GM19025 (cell line): ENCODE measurements at regions not wholly inside any gene's neighbourhood (a gene's known extent, or its start where the extent isn't known, plus 50 kb on each side); places are given as distances from the start of the nearest gene placed in this dataset.

Source experiments
- ATAC-seq: cut with Tn5 transposase; IDR thresholded peaks from one replicate; pipeline ENCODE4 v1.9.1; 2021; ENCODE audit warnings: mild to moderate bottlenecking, low read depth, moderate library complexity; ENCODE audit not compliant: unreplicated experiment

DNA sequence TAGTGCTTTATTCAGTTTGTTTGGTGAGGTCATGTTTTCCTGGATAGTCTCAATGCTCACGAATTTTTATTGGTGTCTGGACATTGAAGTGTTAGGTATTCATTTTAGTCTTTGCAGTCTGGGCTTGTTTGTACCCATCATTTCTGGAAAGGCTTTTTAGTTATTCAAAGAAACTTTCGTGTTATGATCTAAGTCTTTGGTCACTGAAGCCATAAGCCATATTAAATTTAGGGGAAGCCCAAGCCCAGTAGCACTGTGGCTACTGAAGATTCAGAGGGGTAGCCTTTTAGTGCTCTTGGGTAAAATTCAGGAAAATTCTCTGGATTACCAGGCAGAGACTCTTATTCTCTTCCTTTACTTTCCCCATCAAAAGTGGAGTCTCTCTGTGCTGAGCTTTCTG lies 56.2 kb upstream of the PEX5L start:
- no peak for ATAC-seq

DNA sequence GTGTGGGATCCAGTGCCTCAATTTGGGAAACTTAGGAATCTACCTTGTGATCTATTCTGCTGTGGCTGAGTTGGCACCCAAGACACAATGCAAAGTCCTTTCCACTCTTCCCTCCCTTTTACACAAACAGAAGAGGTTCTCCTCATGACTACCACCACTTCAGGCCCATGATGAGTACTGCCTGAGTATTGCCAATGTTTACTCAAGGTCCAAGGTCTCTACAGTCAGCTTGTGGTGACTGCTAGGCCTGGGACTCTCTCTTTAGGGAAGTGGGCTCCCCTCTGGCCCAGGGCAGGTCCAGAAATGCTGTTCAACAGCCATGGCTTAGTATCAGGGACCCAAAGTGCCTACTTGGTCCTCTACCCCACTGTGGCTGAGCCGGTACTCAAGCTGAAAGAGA lies 56.8 kb upstream of the PEX5L start:
- no peak for ATAC-seq

DNA sequence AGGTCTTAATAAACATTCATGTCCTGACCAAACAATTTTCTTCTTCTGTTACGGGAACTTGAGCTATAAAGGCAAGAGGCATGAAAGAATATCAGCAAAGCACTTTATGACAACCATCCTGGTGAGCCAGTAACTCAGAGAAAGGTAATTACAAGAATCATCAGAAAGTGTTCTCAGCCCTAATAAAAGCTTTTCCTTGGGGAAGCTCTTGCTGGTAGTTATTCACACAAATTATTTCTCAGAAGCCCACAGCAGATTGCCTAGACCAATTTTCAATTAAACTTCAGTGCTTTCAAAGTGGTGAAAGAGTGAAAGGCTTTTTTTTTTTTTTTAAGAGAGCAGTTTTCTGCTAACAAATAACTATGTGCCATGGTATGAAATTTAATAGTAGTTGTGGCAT lies 60.9 kb upstream of the PEX5L start:
- ATAC-seq, result no peak

DNA sequence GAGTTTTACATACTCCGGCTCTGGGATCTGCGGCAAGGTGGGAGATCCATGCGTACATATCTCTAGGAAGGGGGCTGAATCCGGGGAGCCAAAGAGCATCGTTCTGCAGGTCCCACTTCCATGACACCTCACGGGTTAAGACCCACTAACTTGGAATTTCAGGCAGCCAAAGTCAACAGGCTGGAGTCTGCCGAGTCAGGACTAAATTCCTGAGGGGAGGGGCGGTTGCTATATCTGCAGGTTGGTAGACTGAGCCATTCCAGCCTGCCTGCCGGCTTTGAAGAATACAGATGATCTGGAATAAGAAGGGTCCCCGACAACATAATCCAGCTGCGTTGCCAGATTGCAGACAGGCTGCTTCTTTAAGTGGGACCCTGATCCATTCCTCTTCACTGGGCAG lies 65.4 kb upstream of the PEX5L start:
- ATAC-seq, result no peak

DNA sequence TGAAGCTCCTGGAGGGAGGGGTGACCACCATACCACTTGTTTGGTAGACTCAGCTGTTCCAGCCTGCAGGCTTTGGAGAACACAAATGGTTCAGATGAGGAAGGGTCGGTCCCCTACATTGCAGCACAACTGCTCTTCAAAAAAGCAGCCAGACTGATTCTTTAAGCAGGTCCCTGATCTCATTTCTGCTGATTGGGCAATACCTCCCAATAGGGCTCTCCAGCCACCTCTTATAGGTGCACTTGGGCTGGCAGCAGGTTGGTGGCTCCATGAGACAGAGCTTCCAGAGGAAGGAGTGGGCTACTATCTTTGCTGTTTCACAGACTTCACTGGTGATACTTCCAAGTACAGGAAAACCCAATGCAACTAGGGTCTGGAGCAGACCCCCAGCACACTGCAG lies 65.9 kb upstream of the PEX5L start:
- ATAC-seq, result no peak

DNA sequence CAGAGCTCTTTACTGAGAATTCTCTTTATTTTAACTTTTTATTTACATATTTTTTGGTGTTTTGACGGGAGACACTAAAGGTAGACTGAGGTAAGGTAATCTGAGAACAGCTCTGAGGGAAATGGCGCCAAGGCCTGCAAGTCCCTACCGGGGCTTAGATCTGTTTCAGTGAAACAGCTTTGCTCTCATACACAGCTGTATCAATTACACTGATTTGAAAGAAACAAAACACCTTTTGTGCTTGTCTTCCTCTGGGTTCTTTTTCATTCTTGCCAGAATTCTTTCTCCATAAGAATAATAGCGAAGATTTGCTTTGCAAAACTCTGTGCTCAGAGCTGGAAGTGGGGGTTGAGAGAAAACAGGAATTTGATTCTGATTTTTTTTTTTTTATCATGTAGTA lies 79.5 kb upstream of the PEX5L start:
- ATAC-seq, result no peak

DNA sequence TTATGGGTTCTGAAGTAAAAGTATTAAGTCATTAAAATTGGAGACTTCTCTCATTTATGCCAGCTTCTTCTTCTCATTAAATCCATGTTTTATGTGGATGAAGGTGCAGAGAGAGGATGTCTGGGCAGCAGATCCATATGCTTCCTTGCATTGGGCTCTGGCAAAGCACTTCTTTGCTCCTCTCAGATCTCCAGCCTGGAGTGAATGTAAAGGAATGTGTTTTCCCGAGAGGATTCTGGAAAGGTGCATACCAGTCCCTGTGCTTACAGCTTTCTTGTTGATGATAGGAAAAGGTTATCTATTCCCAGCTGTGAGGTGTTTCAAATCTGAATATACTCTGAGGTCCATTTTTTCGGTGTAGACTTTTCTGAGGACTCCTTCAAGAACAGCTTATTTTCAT lies 79.9 kb upstream of the PEX5L start:
- ATAC-seq, result no peak

DNA sequence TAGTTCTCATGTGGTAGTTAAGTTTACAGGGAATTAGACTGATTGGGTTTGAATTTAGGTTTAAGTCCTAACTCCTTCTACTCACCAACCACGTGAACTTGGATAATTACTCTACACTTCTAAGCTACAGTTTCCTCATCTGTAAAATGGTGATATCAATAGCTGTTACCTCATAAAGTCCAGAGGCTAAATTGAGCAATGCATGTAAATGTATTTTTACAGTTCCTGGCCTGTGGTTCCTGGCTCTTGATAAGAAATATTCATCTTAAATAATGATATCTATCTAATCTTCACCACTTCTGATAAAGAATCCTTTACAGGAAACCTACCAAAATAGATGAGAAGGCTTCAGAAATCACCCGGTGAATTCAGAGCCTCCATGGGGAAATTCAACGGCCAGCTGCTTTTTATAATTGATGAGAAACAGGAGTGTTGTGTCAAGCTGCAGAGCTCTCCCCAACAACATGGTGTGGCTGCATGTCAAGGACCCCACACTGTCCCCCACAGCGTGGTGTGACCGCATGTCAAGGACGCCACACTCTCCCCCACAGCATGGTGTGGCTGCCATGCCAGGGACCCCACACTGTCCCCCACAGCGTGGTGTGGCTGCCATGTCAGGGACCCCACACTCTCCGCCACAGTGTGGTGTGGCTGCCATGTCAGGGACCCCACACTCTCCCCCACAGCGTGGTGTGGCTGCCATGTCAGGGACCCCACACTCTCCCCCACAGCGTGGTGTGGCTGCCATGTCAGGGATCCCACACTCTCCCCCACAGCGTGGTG lies 80.8 kb upstream of the PEX5L start:
- no peak for ATAC-seq

DNA sequence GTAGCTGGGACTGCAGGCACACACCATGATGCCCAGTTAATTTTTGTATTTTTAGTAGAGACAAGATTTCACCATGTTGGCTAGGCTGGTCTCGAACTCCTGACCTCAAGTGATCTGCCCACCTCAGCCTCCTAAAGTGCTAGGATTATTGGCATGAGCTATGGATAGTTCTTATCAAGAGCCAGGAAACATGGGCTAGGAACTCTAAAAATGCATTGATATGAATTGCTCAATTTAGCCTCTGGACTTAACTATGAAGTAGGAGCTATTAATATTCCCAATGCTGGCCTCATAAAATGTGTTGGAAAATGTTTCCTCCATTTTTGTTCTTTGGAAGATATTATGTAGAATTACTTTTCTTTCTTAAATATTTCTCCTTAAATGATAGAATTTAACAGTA lies 82.8 kb upstream of the PEX5L start:
- no peak for ATAC-seq

DNA sequence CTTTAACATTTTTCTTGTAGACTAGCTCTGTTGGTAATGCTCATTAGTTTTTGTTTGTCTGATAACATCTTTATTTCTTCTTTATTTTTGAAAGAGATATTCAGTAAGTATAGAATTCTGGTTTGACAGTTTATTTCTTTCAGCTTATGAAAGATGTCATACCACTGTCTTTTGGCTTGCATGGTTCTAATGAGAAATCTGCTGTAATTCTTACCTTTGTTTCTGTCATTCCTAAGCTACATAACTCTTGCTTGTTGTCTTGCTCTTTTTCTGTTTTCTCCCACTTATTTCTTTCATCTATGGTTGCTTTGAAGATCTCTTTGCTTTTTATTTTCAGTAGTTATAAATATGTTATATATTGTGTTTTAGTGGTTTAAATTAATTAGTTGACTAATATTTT lies 87.2 kb upstream of the PEX5L start:
- ATAC-seq, result no peak

DNA sequence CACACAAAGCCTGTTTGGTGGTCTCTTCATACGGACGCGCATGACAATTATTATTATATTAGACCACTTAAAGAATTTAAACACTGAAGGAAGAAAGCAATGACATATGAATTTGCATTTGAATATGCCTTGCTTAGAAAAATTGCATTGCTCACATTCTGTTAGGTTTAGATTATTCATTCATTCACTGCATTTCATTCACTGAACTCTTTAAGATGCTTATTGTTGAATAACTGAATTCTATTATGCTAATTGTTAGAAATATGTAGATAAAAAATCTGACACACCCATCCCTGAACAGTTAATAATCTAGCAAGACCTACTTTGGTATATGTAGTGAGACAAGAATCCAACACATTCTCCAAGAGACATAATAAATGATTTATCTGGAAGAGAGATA lies 94.4 kb upstream of the PEX5L start:
- no peak for ATAC-seq

DNA sequence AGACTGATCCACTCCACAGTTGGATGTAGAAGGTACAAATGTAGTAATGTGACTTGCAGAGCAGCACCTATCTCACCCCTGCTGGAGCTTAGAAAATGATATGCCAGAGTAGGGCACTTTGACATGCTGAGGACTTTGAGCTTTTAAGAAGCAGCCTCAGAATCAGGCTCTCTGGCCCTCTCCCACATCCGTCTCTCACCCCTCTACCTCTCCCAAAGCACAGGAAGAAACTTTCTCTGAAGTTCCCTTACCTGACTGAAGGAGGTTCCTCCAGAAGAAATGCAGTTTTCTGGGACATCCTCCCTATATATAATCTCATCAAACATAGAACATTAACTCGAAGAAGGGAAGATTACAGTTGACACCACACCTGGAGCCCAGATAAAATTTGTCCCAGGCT lies 98.4 kb upstream of the PEX5L start:
- ATAC-seq, result no peak

DNA sequence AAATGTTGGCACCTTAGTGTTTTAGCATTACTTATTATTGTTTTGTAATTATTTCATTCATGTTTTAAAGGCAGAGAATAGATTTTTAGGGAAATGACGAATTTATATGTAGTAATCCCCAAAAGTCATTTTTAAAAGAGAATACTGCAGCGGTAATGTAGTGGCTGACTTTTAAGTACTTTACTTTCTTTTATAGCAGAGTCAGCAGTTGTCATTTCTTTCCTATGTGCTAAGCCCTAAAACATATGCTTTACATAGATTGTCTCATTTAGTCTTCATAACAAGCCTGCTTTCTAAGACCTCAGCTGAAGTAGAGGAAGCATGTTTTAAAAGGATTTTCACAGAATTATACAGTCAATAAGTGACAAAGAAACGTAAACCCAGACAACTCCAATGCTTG lies 102.1 kb upstream of the PEX5L start:
- ATAC-seq, result no peak

DNA sequence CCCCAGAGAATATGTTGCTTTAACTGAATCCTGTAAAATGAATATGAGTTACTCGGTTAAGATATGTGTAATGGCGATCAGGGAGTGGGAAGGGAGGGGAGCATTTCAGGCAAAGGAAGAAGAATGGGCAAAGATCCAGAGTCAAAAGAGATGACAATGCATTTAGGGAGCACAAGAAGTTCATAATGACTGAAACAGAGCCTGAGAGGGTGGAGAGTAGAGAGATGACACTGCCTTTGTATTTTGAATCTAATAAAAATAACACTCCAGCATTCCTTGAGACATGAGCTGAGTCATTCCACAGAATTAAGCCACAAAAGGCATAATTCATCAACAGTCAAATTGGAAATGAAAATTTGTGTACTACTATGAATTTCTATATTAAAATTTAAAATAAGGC lies 105.3 kb upstream of the PEX5L start:
- ATAC-seq, result no peak

DNA sequence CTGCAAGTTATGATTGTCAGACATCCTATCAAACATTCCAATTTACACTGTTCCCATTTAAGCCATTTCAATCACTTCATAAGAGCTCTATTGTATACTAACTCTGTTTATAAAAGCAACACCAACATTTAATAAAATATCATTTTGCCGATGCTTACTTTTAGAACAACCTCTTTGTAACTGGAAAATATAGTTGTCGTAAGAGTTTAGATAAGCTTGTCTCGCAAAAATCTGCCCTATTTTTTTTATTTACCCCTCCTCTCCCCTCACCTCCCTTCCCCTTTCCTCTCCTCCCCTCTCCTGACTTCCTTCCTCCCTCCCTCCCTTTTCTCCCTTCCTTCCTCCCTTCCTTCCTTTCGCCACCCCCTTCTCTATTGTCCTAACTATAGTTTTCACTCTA lies 105.7 kb upstream of the PEX5L start:
- ATAC-seq, result no peak

DNA sequence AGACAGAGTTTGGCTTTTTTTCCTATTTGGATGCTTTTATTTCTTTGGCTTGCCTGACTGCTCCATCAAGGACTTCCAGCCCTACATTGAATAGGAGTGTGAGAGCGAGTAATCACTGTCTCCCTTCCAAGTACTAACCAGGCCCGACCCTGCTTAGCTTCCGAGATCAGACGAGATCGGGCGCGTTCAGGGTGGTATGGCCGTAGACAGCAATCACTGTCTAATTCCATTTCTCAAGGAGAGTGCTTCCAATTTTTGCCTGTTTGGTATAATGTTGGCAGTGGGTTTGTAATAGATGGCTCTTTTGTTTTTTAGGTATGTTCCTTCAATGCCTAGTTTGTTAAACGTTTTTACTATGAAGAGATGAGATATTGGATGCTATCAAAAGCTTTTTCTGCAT lies 125.0 kb upstream of the PEX5L start:
- no peak for ATAC-seq

DNA sequence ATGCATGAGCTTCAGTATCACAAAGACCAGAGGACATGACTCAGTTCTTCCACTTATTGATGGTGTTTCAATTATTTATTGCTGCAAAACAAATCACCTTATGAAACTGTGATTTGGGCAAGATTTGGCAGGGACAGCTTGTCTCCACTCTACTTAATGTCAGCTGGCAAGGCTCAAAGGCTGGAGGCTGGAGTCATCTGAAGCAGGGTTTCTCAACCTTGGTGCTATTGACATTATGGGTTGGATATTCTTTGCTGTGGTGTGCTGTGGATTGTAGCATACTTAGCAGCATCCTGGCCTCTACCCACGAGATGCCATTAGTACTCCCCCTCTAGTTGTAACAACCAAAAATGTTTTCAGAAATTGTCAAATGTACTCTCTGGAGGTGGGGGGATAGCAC lies 138.8 kb upstream of the PEX5L start:
- ATAC-seq, result no peak

DNA sequence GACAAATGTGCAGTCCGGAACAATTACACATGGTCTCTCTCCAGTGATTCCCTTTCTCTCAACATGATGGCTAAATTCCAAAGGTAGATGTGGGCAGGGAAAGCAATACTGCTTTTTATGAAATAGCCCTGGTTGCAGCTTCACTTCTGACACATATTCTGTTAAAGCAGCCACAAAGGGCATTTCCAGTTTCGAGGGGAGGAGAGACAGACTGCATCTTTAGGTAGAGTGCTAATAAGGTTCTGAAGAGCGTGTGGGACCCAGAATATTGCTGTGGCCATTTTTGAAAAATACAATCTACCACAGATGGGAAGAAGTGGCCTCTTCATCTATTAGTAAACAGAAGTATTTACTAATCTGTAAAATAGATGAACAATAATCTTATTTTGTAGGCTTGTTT lies 139.3 kb upstream of the PEX5L start:
- ATAC-seq, result peak; percentile 75

DNA sequence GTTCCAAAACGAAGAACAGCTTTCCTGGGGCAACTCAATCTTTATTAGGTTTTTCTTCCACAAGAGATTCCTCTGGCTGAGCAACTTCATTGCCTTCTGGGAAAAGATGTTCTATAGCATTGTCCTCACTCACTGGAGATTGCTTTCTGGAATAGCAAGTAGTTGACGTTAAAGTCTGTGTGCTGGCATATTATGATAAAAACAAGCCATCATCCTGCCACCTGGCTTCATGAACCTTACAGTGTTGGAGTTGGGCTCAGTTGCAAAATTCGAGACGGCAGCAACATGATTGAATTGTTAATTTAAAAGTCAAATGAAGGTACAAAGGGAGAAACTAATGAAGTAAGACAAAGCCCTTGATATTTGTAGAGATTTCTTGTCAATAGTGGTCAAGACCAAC lies 140.5 kb upstream of the PEX5L start:
- ATAC-seq, result no peak

DNA sequence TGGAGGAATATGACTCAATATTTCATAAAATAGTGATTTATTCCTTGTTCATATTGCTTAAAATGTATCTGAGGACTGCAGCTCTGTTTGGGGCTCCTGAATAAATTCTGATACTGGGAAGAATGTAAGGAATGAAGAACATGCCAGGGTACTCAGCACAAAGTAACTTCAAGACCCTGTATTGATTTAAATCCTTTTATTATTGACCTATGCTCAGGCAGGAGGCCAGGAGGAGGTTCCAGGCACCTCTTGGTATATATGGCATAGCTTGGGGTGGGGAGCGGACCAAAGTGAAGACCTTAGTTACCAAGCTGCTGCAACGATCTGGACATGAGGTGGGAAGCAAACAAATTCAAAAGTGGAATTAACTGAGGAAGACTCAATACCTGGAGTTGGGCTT lies 142.8 kb upstream of the PEX5L start:
- no peak for ATAC-seq

DNA sequence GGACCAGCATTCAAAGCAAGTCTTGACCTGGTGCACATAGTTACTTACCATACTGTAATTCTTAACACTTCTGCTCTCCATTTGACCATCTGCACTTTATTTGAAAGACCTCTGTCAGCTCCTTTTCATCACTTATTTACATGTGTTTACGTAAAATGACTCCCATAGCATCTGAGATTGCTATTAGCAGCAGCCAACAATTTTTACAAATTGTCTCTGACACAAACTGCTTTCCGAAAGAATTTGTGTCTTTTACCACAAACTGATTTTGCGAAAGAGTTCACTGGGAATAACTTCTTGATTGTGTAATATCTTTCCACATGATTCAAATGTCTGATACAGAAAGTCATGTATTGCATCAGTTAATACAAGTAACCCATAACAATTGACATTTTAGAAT lies 144.1 kb upstream of the PEX5L start:
- no peak for ATAC-seq

DNA sequence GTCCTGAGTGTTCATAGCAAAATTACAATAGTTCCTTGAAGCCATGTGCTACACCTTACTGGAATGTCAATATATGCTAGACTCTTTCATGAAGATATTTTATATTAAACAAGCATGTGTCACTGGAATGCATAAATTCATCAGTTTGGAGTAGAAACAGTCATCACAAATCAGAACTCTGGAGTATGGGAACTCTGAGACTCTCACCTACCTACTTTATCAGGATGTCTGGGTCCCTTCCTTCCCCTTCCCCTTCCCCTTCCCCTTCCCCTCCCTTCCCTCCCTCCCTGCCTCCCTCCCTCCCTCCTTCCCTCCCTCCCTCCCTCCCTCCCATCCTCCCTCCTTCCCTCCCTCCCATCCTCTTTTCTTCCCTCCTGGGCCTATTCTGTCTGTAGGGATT lies 144.7 kb upstream of the PEX5L start:
- ATAC-seq, result no peak

DNA sequence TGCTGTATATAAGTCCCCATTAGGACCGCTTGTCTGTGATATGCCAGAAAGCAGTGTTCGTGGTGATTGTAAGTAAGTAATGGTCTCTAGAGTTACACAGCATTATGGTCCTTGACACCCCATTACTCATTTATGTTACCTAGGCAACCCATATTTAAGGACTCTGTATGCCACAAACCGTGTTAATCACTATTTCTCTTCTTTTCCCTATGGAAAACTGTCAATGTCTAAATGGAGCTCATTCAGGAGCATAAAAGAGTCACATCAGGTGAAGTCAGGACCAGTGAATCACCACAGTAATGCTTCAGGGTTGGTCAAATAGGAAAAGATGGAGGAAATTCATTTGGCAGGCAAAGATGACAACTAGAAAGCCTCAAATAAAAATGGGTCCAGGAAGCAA lies 146.6 kb upstream of the PEX5L start:
- ATAC-seq, result no peak
